GM12873 (cell line): ENCODE measurements at regions not wholly inside any gene's neighbourhood (a gene's known extent, or its start where the extent isn't known, plus 50 kb on each side); places are given as distances from the start of the nearest gene placed in this dataset.

Experiments used
- TF ChIP-seq, protein P1 (sequence below): IDR thresholded peaks from 2 replicates; pipeline ENCODE4 v1.5.1; 2012; ENCODE audit warnings: low read depth, mild to moderate bottlenecking, moderate library complexity, low read length, control low read depth; ENCODE audit not compliant: insufficient read depth; ENCODE audit errors: missing control alignments

GRCh38 chr18:68301441-68301840 is 413.5 kb downstream of the TMX3 start:
- TF ChIP-seq, protein P1, sequence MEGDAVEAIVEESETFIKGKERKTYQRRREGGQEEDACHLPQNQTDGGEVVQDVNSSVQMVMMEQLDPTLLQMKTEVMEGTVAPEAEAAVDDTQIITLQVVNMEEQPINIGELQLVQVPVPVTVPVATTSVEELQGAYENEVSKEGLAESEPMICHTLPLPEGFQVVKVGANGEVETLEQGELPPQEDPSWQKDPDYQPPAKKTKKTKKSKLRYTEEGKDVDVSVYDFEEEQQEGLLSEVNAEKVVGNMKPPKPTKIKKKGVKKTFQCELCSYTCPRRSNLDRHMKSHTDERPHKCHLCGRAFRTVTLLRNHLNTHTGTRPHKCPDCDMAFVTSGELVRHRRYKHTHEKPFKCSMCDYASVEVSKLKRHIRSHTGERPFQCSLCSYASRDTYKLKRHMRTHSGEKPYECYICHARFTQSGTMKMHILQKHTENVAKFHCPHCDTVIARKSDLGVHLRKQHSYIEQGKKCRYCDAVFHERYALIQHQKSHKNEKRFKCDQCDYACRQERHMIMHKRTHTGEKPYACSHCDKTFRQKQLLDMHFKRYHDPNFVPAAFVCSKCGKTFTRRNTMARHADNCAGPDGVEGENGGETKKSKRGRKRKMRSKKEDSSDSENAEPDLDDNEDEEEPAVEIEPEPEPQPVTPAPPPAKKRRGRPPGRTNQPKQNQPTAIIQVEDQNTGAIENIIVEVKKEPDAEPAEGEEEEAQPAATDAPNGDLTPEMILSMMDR: no peak

DNA sequence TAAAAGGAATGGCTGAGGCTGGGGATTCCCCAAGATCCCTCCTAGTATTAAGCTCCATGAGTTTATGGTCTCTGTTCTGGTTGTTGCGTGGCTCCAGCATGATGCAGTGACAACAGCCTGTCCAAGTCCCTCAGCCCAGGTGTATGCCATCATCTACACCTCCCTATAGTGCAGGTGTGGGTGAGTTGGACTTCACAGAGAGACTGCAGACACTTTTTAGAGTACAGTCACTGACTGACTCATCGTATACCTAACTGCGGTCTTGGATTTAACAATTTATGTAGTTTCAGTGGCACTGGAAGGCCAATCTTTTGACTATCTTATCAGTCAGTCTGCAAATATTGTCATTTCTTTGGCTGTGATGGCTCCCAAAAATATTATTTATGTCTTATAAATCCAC is 415.0 kb downstream of the TMX3 start:
- TF ChIP-seq, protein P1: no peak

DNA sequence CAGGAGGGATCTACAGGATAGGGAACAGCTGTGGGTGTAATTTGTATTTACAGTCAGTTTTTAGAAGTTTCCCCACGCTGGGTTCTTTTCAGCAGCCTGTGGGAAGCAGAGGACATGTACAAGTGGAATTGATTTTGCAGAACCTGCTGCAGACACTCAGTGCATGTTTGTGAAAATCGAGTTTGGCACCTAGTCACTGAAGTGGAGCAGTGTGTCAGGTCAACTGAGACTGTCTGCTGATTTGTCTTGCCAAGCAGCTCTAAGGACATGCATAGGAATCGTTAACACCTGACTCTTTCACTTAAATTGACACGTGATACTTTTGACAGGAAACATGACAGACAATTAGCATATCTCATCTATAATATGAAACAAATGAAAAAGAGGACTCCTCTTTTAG is 416.6 kb downstream of the TMX3 start:
- TF ChIP-seq, protein P1: no peak

DNA sequence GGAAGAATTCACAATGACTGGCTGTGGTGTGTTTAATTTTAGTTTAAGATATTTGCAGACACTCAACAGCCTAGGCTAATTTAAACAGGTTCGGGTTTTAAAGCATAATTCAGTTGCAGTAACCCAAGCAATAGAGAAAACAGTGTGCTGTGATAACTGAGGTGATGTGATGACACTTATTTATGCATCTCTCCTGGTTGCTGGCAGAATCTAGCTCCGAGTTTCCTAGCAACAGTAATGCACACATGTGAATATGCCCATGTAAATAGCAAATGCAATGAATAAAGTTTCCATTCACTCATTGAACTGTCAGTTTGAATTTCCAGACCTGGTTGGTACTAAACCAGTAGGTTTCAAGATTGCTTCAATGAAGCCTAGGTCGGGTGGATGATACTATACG is 426.5 kb downstream of the TMX3 start:
- TF ChIP-seq, protein P1: no peak

GRCh38 chr18:68284236-68284780 is 430.6 kb downstream of the TMX3 start:
- TF ChIP-seq, protein P1: no peak

- TF ChIP-seq, protein P1: no peak
Measured at GRCh38 chr18:68283834-68284233, 431.1 kb downstream of the TMX3 start.

GRCh38 chr18:68282232-68282631 is 432.7 kb downstream of the TMX3 start:
- TF ChIP-seq, protein P1: no peak
